ENCODE measurements at regions not wholly inside any gene's neighbourhood (a gene's known extent, or its start where the extent isn't known, plus 50 kb on each side); places are given as distances from the start of the nearest gene placed in this dataset.

GRCh38 chr12:45503899-45504298 is 225.6 kb upstream of the ARID2 start:
- no peak for TF ChIP-seq ZBTB43 (CRISPR knock-in tag; conservative IDR thresholded peaks at IDR 0.05)
- no peak for TF ChIP-seq GATAD2A (CRISPR knock-in tag; IDR thresholded peaks at IDR 0.05)
- TF ChIP-seq ZFP91 (CRISPR knock-in tag; IDR thresholded peaks at IDR 0.05; ENCODE audit: borderline replicate concordance) = no peak
- no peak for TF ChIP-seq ESRRA (CRISPR knock-in tag; IDR thresholded peaks at IDR 0.05; ENCODE audit: low read depth)
- no peak for TF ChIP-seq TFAP4 (IDR thresholded peaks at IDR 0.05; ENCODE audit: borderline replicate concordance, low read depth)
- TF ChIP-seq ZBTB38 (CRISPR knock-in tag; IDR thresholded peaks at IDR 0.05) = no peak
- no peak for TF ChIP-seq CBX2 (IDR thresholded peaks at IDR 0.05; ENCODE audit: low read depth, low read length)
- no peak for TF ChIP-seq CBX2 (CRISPR knock-in tag; IDR thresholded peaks at IDR 0.05; ENCODE audit: low read depth)
- no peak for TF ChIP-seq ZFP36L1 (CRISPR knock-in tag; IDR thresholded peaks at IDR 0.05)
- TF ChIP-seq ZNF709 (CRISPR knock-in tag; IDR thresholded peaks at IDR 0.05) = no peak
- TF ChIP-seq ZFP82 (CRISPR knock-in tag; IDR thresholded peaks at IDR 0.05; ENCODE audit: borderline replicate concordance) = no peak
- no peak for TF ChIP-seq SIX4 (CRISPR knock-in tag; IDR thresholded peaks at IDR 0.05)
- TF ChIP-seq ZNF296 (CRISPR knock-in tag; conservative IDR thresholded peaks at IDR 0.05) = no peak
- no peak for TF ChIP-seq RNF2 (conservative IDR thresholded peaks at IDR 0.05; ENCODE audit: low read depth)
- TF ChIP-seq ZNF382 (CRISPR knock-in tag; IDR thresholded peaks at IDR 0.05; ENCODE audit: borderline replicate concordance) = no peak
- Histone ChIP-seq H3K4me1 (ENCODE audit: insufficient read depth, low read length) (no peaks in the 10 kb centered on the region), H3K27me3 (ENCODE audit: control insufficient read depth in 1 of 2, insufficient read depth in 2 of 2, low read length in 2 of 2) (no peaks in the 10 kb centered on the region), H3K9me3 (ENCODE audit: low read length) (no peaks in the 10 kb centered on the region), H3K4me3 (replicated peaks in 1 of 3; ENCODE audit: insufficient read depth in 1 of 3, low read depth in 2 of 3, low read length in 3 of 3) (no peak overlapping the region), H3K79me2 (ENCODE audit: insufficient read depth, low read length) (no peaks in the 10 kb centered on the region), H2AFZ (ENCODE audit: low read length) (no peak overlapping the region), H3K36me3 (replicated peaks in 1 of 2; ENCODE audit: control insufficient read depth in 1 of 2, insufficient read depth in 2 of 2, low read length in 2 of 2) (no peaks in the 10 kb centered on the region), H3K27ac (ENCODE audit: extremely low read length, insufficient read depth, low read length) (no peak overlapping the region), H3K9ac (ENCODE audit: insufficient read depth, low read depth, low read length) (no peak overlapping the region), H3K4me2 (ENCODE audit: low read depth, low read length) (no peak overlapping the region), H4K20me1 (ENCODE audit: insufficient read depth, low read length) (no peaks in the 10 kb centered on the region)
- WGBS (ENCODE audit: low lambda C conversion rate) = 0% methylated on average over 1 of the region's 1 CpG
- POLR2A ChIA-PET = no interaction called here
- FAIRE-seq (no peak), DNase-seq (ENCODE audit: low spot score) (no peak), ATAC-seq (no peak)
- no TSS peak for BruUV-seq (replicated peaks)
- CTCF ChIA-PET (ENCODE audit: low intra/inter-chr PET ratio, low total read pairs) = no interaction called here
- in situ Hi-C loops (cut with HindIII; ENCODE audit: extremely low pct_ligation_motif_present, low pct_unique_long_range_greater_than_20kb) (no loop called here), intact Hi-C loops (cut with micrococcal nuclease; ENCODE audit: unreplicated experiment) (no loop called here)
